Gastrocnemius medialis (tissue), 4 donors: ENCODE measurements at regions not wholly inside any gene's neighbourhood (a gene's known extent, or its start where the extent isn't known, plus 50 kb on each side); places are given as distances from the start of the nearest gene placed in this dataset.

Experiments used
- ATAC-seq, 2 donors: fragments of 150-250 bp; one replicate each; pipeline ENCODE4 v1.9.1; 2016
- DNase-seq, 2 donors: peaks; one replicate each; pipeline ENCODE4 v3.0.0-alpha.2; 2019
- H3K27ac ChIP-seq, 4 donors: fragments of 200-600 bp; sonication (generic); 1 replicate in 1 of 4; 2 replicates in 3 of 4; pipeline ENCODE4 v1.5.1; 2016 to 2018; ENCODE audit warnings: mild to moderate bottlenecking in 2 of 4, moderate library complexity in 1 of 4
- H3K27me3 ChIP-seq, 3 donors: fragments of 200-600 bp; sonication (generic) in 2 of 3; 1 replicate in 1 of 3; 2 replicates in 2 of 3; pipeline versions ENCODE4 v1.5.1 to v1.6.0; 2016 to 2019; ENCODE audit warnings: mild to moderate bottlenecking in 1 of 3, moderate library complexity in 1 of 3
- H3K36me3 ChIP-seq, 2 donors: fragments of 200-600 bp; sonication (generic) in 1 of 2; one replicate each; pipeline ENCODE4 v1.5.1; 2017 to 2018
- H3K4me1 ChIP-seq, 2 donors: fragments of 200-600 bp; sonication (generic) in 1 of 2; one replicate each; pipeline ENCODE4 v1.5.1; 2016 to 2017; ENCODE audit warnings: mild to moderate bottlenecking in 2 of 2
- H3K4me3 ChIP-seq, 4 donors: fragments of 200-600 bp; sonication (generic) in 3 of 4; 1 replicate in 1 of 4; 2 replicates in 3 of 4; pipeline ENCODE4 v1.5.1; 2016 to 2019; ENCODE audit warnings: mild to moderate bottlenecking in 2 of 4
- H3K9me3 ChIP-seq, 3 donors: fragments of 200-600 bp; sonication (generic) in 2 of 3; 1 replicate in 1 of 3; 2 replicates in 2 of 3; pipeline ENCODE4 v1.5.1; 2016 to 2019
- CTCF ChIP-seq, 5 experiments: fragments of 450-650 bp in 3 of 5; fragments of 200-600 bp in 2 of 5; sonication (generic) in 2 of 5; IDR thresholded peaks in 4 of 5; conservative IDR thresholded peaks in 1 of 5; 1 replicate in 4 of 5; 2 replicates in 1 of 5; pipeline ENCODE4 v1.5.1; 2016 to 2019; ENCODE audit warnings: antibody characterized with exemption in 5 of 5, mild to moderate bottlenecking in 3 of 5, moderate library complexity in 3 of 5
- POLR2A ChIP-seq, 2 donors: fragments of 450-650 bp; IDR thresholded peaks; one replicate each; pipeline ENCODE4 v1.6.1; 2017; ENCODE audit warnings: antibody characterized with exemption in 2 of 2, mild to moderate bottlenecking in 2 of 2, moderate library complexity in 2 of 2
- in situ Hi-C, 4 donors: fragments of 200-750 bp; cut with MboI; loops; one replicate each; pipeline versions ENCODE4 v1.15.0 to v1.8.0; 2017; ENCODE audit warnings: low sequenced_read_pairs in 4 of 4
- intact Hi-C: fragments of 100-400 bp; cut with DNase I; formaldehyde crosslinking; loops from one replicate; pipeline ENCODE4 v1.15.1; 2023; ENCODE audit warnings: low total_unique reads

- no peak for ATAC-seq
Measured at GRCh38 chr9:89655990-89656657, 51.3 kb downstream of the GADD45G start.

GRCh38 chr9:89657295-89657694, 52.5 kb downstream of the GADD45G start:
- Histone ChIP-seq H3K9me3 (no peaks in the 10 kb centered on the region), H3K27me3 (no peaks in the 10 kb centered on the region), H3K4me1 (peaks cover 15 to 22% of the 10 kb centered on the region in 2 donors), H3K27ac (no peak overlapping the region), H3K36me3 (no peaks in the 10 kb centered on the region), H3K4me3 (no peak overlapping the region)
- TF ChIP-seq POLR2A (IDR thresholded peaks at IDR 0.05), result no peak
- no peak for TF ChIP-seq CTCF (IDR thresholded peaks at IDR 0.05 in 4 of 5, conservative IDR thresholded peaks at IDR 0.05 in 1 of 5)
- DNase-seq (no peak), ATAC-seq (no peak)
- in situ Hi-C loops, result no loop called here
- intact Hi-C loops, result no loop called here

More at GRCh38 chr9:89655990-89656657, 51.3 kb downstream of the GADD45G start:
- no peaks in the 10 kb centered on the region for H3K9me3 ChIP-seq
- DNase-seq, result no peak
- no peak overlapping the region for H3K4me3 ChIP-seq
- TF ChIP-seq POLR2A (IDR thresholded peaks at IDR 0.05) (no peak), CTCF (IDR thresholded peaks at IDR 0.05 in 4 of 5, conservative IDR thresholded peaks at IDR 0.05 in 1 of 5) (no peak)
- in situ Hi-C loops (no loop called here), intact Hi-C loops (no loop called here)
- H3K27me3 ChIP-seq, result no peaks in the 10 kb centered on the region
- H3K4me1 ChIP-seq, result peaks cover 4 to 10% of the 10 kb centered on the region in 2 donors
- no peaks in the 10 kb centered on the region for H3K36me3 ChIP-seq
- no peak overlapping the region for H3K27ac ChIP-seq

GRCh38 chr9:89657765-89658164, 53.0 kb downstream of the GADD45G start:
- ATAC-seq (no peak), DNase-seq (no peak)
- no peaks in the 10 kb centered on the region for H3K36me3 ChIP-seq
- intact Hi-C loops (no loop called here), in situ Hi-C loops (no loop called here)
- H3K4me3 ChIP-seq, result no peak overlapping the region
- no peaks in the 10 kb centered on the region for H3K27me3 ChIP-seq
- peaks cover 19 to 26% of the 10 kb centered on the region in 2 donors for H3K4me1 ChIP-seq
- H3K9me3 ChIP-seq, result no peaks in the 10 kb centered on the region
- no peak overlapping the region for H3K27ac ChIP-seq
- TF ChIP-seq CTCF (IDR thresholded peaks at IDR 0.05 in 4 of 5, conservative IDR thresholded peaks at IDR 0.05 in 1 of 5) (no peak), POLR2A (IDR thresholded peaks at IDR 0.05) (no peak)

- no peaks in the 10 kb centered on the region for H3K27me3 ChIP-seq
- H3K27ac ChIP-seq, result no peak overlapping the region
- DNase-seq, result no peak
- no peak for ATAC-seq
- in situ Hi-C loops, result no loop called here
- no peak for TF ChIP-seq CTCF (IDR thresholded peaks at IDR 0.05 in 4 of 5, conservative IDR thresholded peaks at IDR 0.05 in 1 of 5)
- TF ChIP-seq POLR2A (IDR thresholded peaks at IDR 0.05), result no peak
- intact Hi-C loops, result no loop called here
- H3K4me3 ChIP-seq, result no peak overlapping the region
- peaks cover 21 to 27% of the 10 kb centered on the region in 2 donors for H3K4me1 ChIP-seq
- no peaks in the 10 kb centered on the region for H3K9me3 ChIP-seq
- H3K36me3 ChIP-seq, result no peaks in the 10 kb centered on the region
Measured at GRCh38 chr9:89658401-89658800, 53.6 kb downstream of the GADD45G start.

GRCh38 chr9:89658931-89659330, 54.1 kb downstream of the GADD45G start:
- H3K36me3 ChIP-seq, result no peaks in the 10 kb centered on the region
- H3K4me1 ChIP-seq, result peaks cover 21 to 27% of the 10 kb centered on the region in 2 donors
- H3K4me3 ChIP-seq, result no peak overlapping the region
- intact Hi-C loops, result no loop called here
- H3K27ac ChIP-seq, result no peak overlapping the region
- in situ Hi-C loops, result no loop called here
- no peak for TF ChIP-seq POLR2A (IDR thresholded peaks at IDR 0.05)
- no peak for TF ChIP-seq CTCF (IDR thresholded peaks at IDR 0.05 in 4 of 5, conservative IDR thresholded peaks at IDR 0.05 in 1 of 5)
- no peak for ATAC-seq
- no peaks in the 10 kb centered on the region for H3K27me3 ChIP-seq
- H3K9me3 ChIP-seq, result no peaks in the 10 kb centered on the region
- DNase-seq, result no peak
